GM12891 (cell line): ENCODE measurements at regions not wholly inside any gene's neighbourhood (a gene's known extent, or its start where the extent isn't known, plus 50 kb on each side); places are given as distances from the start of the nearest gene placed in this dataset.

Experiments
- DNase-seq: peaks from one replicate; pipeline ENCODE4 v3.0.0; 2011; ENCODE audit warnings: low spot score; ENCODE audit not compliant: insufficient read length
- FAIRE-seq: peaks from 2 replicates; lab custom pipeline; 2011; peaks lifted over from hg19 to GRCh38; lab: Jason Lieb, UNC
- PAX5 ChIP-seq: IDR thresholded peaks from 2 replicates; pipeline ENCODE4 v1.6.1; 2011; ENCODE audit warnings: low read length, moderate library complexity, mild to moderate bottlenecking; ENCODE audit not compliant: insufficient read depth, severe bottlenecking
- POLR2A ChIP-seq: IDR thresholded peaks from 2 replicates; pipeline ENCODE4 v1.6.1; 2011; ENCODE audit warnings: low read depth, low read length, control low read depth
- POLR2AphosphoS5 ChIP-seq: IDR thresholded peaks from 2 replicates; pipeline ENCODE4 v1.6.1; 2011; ENCODE audit warnings: low read depth, low read length, control low read depth
- POU2F2 ChIP-seq: IDR thresholded peaks from 2 replicates; pipeline ENCODE4 v1.6.1; 2011; ENCODE audit warnings: low read depth, mild to moderate bottlenecking, control low read depth, low read length, moderate library complexity
- SPI1 ChIP-seq: IDR thresholded peaks from 2 replicates; pipeline ENCODE4 v1.6.1; 2011; ENCODE audit warnings: low read depth, low read length, control low read depth
- TAF1 ChIP-seq: IDR thresholded peaks from 2 replicates; pipeline ENCODE4 v1.6.1; 2011; ENCODE audit warnings: low read depth, low read length, control low read depth

- no peak for DNase-seq
- TF ChIP-seq TAF1: no peak
- TF ChIP-seq POLR2AphosphoS5: no peak
- no peak for TF ChIP-seq SPI1
- TF ChIP-seq POLR2A: no peak
- no peak for TF ChIP-seq PAX5
- no peak for TF ChIP-seq POU2F2
- no peak for FAIRE-seq
Measured at GRCh38 chr2:193521523-193521922, 1326.8 kb upstream of the TMEFF2 start.

GRCh38 chr2:193520709-193521458 lies 1326.2 kb upstream of the TMEFF2 start:
- FAIRE-seq: no peak
- TF ChIP-seq PAX5 (no peak), POLR2A (no peak), POLR2AphosphoS5 (no peak), TAF1 (no peak), SPI1 (no peak), POU2F2 (no peak)

GRCh38 chr2:193518041-193518817 lies 1323.5 kb upstream of the TMEFF2 start:
- no peak for DNase-seq
- no peak for FAIRE-seq
- TF ChIP-seq PAX5: no peak
- TF ChIP-seq TAF1: no peak
- no peak for TF ChIP-seq POU2F2
- TF ChIP-seq POLR2AphosphoS5: no peak
- no peak for TF ChIP-seq POLR2A
- TF ChIP-seq SPI1: no peak

More at GRCh38 chr2:193520709-193521458, 1326.2 kb upstream of the TMEFF2 start:
- no peak for DNase-seq

GRCh38 chr2:193517615-193518014 lies 1322.9 kb upstream of the TMEFF2 start:
- TF ChIP-seq POU2F2 (no peak), TAF1 (no peak), POLR2AphosphoS5 (no peak), PAX5 (no peak), POLR2A (no peak), SPI1 (no peak)
- FAIRE-seq (no peak), DNase-seq (no peak)

GRCh38 chr2:193506035-193506434 lies 1311.3 kb upstream of the TMEFF2 start:
- DNase-seq: no peak
- no peak for FAIRE-seq
- TF ChIP-seq POU2F2 (no peak), TAF1 (no peak), PAX5 (no peak), SPI1 (no peak), POLR2AphosphoS5 (no peak), POLR2A (no peak)

- FAIRE-seq (no peak), DNase-seq (no peak)
- TF ChIP-seq SPI1 (no peak), POLR2A (no peak), PAX5 (no peak), TAF1 (no peak), POLR2AphosphoS5 (no peak), POU2F2 (no peak)
Measured at GRCh38 chr2:193505620-193506019, 1310.9 kb upstream of the TMEFF2 start.

GRCh38 chr2:193502363-193503035 lies 1307.8 kb upstream of the TMEFF2 start:
- FAIRE-seq: no peak
- TF ChIP-seq SPI1 (no peak), TAF1 (no peak), PAX5 (no peak), POLR2AphosphoS5 (no peak), POLR2A (no peak), POU2F2 (no peak)
- no peak for DNase-seq

GRCh38 chr2:193496786-193497185 lies 1302.1 kb upstream of the TMEFF2 start:
- no peak for DNase-seq
- FAIRE-seq: no peak
- TF ChIP-seq POLR2A: no peak
- TF ChIP-seq POU2F2: no peak
- no peak for TF ChIP-seq POLR2AphosphoS5
- no peak for TF ChIP-seq SPI1
- TF ChIP-seq TAF1: no peak
- TF ChIP-seq PAX5: no peak

GRCh38 chr2:193482557-193482956 lies 1287.8 kb upstream of the TMEFF2 start:
- DNase-seq (no peak), FAIRE-seq (no peak)
- no peak for TF ChIP-seq POU2F2
- no peak for TF ChIP-seq SPI1

GRCh38 chr2:193480187-193480586 lies 1285.5 kb upstream of the TMEFF2 start:
- DNase-seq: no peak
- TF ChIP-seq SPI1: no peak
- no peak for TF ChIP-seq POU2F2
- TF ChIP-seq POLR2AphosphoS5: no peak
- no peak for TF ChIP-seq POLR2A
- TF ChIP-seq PAX5: no peak
- TF ChIP-seq TAF1: no peak
- FAIRE-seq: no peak
